LHCN-M2 (cell line): ENCODE measurements at regions not wholly inside any gene's neighbourhood (a gene's known extent, or its start where the extent isn't known, plus 50 kb on each side); places are given as distances from the start of the nearest gene placed in this dataset.
A peak's percentile ranks its signal among the peaks of the same experiment; 100 is the strongest.
"Not testable (repeated sequence)": the region's sequence is repeated elsewhere in the genome, so short reads cannot be mapped to it uniquely, and the experiment has no call there.

Experiments used
- DNase-seq: peaks from one replicate; pipeline ENCODE4 v3.0.0-alpha.2; 2012; ENCODE audit warnings: low read depth

DNA sequence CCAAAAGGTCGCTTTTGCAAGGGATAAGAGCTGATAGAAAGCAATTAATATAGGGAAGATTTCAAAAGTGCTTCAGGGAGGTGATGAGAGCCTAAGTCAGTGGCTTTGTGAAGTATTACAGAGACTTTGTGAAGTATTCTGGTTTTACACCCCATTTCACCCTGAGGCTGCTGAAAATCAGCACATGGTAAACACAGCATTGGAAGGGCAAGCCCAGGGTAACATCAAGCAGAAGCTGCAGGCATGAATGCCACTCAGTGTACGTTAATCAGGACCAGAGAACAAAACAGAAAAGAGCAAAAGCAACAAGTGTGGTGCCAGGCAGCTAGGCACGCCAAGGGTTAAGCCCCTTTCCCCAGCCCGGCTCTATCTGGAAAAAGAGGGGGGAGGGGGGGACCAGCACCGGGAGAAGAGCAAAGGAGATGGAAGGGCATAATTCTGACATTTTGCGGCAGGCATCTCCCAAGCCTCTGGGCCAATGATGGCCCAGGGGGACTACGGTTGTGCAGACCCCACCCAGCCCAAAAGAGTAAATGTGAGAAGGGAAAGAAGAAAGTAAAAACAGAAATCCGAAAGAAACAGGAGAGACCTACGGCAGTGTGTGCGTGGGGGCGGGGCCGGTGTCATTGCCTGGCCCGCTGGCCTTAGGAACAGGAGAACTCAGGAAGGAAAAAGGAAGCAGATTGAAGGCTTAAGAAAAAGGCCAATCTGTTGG lies 58.9 kb downstream of the DHRS2 start:
- no peak for DNase-seq

DNA sequence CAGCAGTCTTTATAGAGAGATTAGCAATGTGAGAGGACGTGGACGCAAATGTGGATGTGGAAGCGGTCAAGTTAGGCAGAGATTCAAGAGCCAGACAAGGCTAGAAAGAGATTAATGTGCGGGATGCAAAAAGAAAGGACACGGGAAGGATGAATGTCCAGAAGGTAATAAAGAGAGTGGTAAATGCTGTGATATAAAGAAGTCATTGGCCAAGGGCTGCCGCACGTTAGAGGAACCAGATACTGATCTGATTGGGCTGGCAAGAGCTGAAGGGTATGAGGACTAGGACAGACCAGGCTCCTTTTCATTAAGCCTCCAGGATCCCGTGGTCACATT lies 59.5 kb downstream of the DHRS2 start:
- DNase-seq, result no peak

DNA sequence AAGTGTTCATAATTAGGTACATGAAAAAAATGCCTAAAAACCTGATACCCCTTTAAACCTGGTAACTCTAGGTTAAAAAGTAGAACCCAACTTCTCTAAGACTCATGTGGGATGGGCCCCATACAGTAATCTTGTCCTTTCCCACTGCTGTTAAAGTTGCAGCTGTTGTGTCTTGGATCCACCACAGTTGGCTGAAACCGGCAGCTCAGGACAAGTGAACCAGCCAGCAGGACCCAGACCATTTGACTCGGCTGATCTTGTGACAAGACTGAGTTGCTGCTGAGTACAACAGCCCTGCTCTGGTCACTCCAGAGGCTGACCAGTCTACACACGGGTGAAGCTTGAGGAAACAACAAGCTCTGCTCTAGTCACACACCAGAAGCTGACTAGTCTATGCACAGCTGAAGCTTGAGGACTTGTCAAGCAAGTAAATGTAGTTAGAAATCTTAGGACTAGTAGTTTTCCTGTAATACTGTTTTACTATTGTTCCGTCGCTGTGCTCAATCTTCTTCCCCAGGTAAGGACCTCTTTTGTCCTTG lies 60.6 kb downstream of the DHRS2 start:
- peak; percentile 31 for DNase-seq

DNA sequence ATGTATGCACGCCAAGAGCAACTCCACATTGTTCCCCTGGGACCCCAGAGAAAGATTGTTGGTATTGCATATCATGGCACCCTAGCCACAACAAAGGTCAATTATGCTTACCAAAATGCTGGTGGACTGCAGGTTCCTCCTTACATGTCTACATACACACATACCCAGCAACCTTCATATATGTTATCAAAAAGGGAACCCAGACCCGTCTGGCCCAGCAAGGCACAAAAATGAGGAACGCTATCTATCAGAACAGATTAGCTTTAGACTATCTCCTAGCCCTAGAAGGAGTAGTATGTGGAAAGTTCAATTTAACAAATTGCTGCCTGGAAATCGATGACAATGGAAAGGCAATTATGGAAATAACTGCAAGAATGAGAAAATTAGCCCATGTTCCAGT lies 61.5 kb downstream of the DHRS2 start:
- no peak for DNase-seq

DNA sequence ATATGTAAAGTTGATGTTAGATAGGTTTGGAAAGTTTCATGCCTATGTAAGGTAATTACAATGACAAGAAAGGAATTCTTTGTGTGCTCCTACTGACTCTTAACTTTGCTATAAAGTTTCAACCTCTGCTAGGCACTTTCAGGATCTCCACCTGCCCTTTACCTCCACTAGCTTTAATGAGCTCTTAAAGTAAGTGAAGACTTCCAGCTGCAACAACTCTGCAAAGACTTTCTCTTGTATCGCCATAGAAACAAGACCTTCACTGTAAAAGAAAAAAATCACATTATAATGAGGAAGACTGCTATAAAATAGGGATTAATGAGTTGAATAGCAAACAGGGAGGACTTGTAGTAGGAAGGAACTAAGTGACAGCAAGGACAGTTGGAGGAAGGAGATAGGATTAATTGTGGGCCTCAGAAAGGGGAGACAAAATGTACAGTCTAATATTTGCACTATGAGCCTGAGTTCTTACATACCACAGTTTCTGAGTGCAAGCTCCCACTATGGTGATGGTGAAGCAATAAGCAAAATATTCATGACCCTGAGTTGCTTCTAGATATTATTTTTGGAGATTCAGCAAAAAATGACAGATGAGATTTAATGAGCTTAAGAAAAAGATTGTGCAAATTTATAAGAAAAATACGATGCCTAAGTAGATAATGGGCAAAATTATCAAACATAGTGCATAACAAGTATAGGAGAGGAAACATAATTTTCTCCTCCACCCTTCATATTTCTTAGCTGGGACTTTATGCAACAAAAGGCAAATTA lies 66.7 kb downstream of the DHRS2 start:
- DNase-seq, result no peak

DNA sequence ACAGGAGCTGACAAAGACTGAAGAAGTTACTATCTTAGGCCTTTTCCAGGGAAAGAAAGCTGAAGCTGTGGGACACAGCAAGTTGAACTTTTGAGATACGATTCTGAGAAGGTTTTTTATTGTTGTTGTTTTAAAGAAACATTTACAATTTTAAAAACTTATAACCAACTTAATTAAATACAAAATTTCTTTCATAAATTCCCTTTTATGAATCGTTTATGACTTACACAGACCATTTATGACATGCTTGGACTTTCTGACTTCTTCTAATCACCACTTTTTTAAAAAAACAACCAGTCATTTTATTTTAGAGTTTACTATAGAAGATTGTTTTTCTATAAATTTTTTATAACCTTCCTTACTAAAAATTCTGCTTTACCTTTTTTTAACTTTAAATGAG lies 68.7 kb downstream of the DHRS2 start:
- DNase-seq, result peak; percentile 43

DNA sequence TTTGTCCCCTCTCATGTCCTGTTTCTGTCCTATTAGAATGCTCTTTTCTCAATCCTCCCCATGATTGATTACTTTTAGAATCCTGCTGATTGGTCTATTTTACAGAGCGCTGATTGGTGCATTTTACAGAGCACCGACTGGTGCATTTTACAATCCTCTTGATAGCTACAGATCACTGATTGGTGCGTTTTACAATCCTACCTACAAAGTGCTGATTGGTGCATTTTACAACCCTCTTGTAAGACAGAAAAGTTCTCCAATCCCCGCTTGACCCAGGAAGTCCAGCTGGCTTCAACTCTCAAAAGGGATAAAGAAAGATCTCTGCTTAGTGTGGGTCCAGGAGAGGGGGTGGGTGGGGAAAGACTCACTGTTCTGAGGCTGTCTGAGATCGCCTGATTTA lies 71.3 kb downstream of the DHRS2 start:
- DNase-seq, result no peak

DNA sequence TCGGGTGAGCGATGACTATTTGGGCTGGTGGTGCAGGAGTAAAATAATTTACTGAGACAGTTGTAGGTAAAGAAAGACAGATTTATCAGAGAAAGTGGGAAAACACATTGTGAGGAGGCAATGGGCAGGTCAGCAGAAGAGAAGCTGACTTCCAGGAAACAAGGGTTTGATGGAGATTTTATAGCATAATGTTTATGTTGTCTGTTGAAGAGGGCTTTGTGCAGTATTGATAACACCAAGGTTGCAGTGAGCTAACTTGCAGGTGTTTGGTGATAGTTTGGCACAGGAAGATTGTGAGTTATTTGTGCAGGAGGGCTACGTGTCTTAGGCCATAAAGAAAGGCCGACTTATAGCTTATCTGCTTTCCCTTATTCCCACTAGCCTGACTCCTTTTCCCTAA lies 72.2 kb downstream of the DHRS2 start:
- DNase-seq, result no peak

DNA sequence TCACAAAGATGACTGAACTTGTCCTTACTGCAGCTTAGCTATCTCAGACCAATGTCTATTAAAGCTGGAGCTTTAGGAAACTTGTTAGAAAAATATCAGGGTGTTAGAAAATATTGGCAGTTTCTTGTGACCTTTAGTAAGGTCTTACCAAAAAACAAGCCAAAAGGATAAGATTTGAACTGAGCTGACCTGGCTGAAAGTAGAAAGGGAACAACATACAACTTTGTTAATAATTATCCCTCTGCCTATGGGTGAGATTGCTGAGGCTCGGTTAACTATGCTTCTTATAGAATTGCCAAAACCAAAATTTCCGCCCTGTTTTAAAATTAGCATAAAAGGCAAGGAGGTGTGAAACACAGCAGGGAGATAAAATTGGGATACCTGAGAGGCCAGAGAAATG lies 73.8 kb downstream of the DHRS2 start:
- no peak for DNase-seq

DNA sequence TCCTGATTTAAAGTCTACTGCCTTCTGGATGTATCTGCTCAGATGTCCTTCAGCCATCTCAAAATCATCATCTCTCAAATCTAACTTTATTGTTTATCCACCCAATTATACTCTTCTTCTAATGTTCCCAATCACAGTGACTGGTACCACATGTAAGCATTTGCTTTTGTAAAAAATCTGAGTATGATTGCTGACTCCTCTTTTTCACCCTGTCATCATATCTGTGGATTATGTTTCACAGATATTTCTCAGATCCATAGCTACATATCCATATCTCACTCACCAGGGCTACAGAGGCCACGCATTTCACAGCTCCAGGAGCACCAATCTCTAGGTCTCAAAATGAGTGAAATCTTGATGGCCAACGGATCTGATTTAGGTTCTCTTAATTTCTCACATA lies 76.1 kb downstream of the DHRS2 start:
- no peak for DNase-seq

DNA sequence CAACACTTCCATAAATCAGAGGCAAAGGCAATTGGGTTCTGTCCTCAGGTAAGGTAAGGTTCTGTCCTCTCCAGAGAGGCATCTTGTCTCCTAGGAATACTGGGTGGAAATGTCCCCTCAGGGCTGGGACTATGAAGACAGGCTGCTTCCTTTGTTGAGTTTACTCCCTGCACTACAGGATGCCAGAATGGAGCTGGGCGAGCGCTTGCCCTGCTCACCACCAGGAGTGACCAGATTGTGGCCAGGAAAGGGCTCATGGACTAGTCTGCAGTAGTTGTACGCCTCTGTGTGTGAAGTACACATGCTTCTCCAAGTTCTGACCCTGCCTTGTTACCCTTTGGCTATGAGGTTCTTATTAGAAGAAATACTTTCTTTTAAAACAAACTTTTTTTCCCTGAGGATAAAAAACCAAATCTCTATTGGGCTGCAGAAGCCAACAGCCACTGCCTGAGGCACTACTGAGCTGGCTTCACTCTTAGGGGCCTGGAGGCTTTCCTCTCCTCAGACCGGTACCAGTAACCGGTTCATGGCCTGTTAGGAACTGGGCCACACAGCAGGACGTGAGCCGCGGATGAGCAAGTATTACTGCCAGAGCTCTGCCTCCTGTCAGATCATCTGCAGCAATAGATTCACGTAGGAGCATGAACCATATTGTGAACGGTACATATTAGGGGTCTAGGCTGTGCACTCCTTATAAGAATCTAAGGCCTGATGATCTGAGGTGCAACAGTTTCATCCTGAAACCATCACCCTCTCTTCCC lies 83.2 kb downstream of the DHRS2 start:
- DNase-seq, result no peak

DNA sequence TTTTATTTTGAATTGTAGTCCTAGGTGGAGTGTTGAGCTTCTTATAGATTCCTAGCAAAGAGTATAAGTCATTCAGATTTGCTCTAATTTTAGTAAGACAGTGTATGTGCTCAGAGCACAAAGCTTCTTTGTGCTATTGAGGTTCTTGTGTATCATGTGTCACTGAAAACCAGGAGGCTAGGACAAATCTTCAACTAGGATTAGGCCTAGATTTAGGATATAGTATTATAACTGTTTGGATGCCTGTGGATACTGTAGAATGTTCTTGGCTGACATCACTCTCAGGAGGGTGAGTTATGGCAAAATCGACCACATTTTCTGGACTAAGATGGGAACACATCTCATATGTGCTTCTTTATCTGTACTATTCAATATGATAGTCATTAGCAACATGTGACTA lies 86.5 kb downstream of the DHRS2 start:
- DNase-seq, result no peak

DNA sequence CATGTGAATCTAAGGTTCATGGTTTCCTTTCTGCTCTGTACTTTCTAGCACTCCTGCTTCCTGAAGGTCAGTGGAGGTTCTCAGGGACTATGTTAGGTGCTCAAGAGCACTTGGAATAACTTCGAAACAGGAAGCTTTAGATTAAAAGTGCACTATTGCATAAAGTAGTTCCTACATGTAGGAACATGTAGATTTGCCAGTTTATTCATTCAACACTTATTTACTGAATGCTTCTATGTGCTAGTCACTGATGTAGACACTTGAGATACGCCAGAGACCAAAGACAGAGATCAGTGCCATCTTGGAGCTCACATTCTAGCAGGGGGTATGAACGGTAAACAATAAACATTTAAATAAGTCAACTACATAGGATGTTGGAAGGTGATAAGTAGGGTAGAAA lies 87.7 kb downstream of the DHRS2 start:
- DNase-seq, result no peak

DNA sequence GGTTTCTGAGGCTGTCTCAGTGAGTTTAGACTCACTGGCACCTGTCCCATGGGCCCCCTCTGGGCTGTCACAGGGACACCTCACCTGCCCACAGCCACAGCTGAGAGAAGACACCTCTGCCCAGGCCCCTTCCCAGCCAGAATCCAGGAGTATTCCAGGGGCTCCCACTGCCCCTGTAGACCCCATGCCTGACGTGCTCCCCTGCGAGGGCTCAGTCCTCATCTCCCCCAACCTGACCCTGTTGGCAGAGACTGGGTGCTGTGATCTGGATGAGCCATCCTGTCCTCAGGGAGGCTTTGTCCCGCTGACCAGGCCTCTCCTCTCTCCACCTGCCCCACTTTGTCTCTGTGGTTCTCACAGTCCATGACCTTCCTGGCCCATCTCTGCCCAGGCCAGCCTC lies 89.4 kb downstream of the DHRS2 start:
- no peak for DNase-seq

DNA sequence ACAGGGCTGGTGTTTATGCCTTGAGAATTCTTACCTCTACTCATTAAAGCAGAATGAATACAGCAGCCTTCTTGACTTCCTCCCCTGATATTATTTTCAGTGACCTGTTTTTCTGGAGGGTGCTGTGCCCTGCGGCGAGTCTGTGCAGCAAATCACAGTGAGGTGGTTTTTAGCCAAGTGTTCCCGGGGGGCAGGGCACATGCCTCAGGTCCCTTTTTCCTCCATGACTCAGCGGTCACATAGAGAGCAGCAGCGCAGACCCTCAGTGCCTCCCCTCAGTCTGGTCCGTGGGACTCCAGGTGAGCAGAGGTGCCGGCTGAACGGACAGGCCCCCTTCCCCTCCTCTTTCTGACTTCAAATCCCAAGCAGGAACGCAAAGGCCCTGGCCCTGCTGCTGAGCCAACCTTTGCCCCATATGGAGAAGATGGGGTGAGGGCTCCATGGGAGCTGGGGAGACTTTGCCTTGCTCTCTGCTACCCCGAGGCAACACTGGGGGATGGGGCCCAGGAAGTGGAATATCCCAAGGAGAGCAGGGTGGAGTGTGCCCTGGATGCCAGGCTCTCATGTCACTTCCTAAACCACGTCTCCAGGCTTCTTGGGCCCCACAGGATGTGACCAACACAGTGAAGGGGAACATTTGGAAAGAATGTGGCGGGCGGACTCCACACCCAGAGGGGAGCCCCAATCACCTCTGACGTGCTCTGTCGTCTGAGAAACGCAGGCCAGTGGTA lies 90.0 kb downstream of the DHRS2 start:
- peak; percentile 11 for DNase-seq

DNA sequence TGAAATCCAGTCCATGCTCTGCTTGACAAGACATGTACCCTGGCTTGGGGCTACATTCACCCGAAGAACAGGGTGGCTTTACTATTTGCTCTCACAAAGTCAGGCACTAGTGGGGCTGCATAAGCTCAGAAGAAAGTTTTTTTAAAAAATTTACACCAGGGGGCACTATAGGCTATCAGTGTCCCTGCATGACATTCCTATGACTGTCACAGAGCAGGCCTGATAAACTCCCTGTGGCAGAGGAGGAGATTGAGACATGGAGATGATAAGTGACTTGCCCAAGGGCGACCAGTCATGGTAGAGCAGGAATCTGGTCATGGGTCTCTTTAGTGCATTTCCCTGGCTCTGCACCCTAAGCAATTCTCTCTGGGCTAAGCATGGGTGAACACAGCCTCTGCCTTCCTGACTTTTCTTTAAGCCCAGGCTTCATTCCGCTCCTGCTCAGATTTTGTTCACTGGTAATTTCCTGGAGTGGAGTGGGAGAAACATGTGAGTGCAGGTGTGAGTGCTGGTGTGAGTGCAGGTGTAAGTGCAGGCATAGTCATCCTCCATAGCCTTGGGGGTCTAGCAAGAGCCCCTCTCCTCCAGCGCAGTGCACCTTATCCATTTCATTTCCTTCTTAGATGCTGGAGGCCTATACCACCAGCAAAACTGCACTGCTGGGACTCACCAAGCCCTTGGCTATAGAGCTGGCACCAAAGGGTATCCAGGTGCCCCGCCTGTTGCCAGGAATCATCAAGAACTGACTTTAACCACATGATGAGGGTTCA lies 91.6 kb downstream of the DHRS2 start:
- DNase-seq, result peak; percentile 66

DNA sequence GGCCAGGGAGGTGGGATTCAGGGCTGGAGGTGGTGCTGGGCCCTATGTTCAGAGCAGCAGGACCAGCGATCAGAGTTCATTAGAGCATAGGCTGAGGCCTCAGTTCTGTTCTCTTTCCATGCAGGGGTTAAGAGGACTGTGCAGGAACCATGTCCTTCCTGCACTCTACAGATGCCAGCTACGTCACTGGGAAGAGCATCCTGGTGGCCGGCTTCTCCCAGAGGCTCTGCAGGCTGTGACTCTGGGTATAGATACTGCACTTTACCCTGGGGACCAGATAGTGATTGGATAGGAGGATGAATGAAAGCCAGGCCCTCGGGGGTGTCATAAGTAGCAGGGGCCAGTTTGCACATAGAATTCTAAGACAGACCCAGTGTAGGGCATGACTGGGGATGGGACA lies 92.6 kb downstream of the DHRS2 start:
- no peak for DNase-seq

DNA sequence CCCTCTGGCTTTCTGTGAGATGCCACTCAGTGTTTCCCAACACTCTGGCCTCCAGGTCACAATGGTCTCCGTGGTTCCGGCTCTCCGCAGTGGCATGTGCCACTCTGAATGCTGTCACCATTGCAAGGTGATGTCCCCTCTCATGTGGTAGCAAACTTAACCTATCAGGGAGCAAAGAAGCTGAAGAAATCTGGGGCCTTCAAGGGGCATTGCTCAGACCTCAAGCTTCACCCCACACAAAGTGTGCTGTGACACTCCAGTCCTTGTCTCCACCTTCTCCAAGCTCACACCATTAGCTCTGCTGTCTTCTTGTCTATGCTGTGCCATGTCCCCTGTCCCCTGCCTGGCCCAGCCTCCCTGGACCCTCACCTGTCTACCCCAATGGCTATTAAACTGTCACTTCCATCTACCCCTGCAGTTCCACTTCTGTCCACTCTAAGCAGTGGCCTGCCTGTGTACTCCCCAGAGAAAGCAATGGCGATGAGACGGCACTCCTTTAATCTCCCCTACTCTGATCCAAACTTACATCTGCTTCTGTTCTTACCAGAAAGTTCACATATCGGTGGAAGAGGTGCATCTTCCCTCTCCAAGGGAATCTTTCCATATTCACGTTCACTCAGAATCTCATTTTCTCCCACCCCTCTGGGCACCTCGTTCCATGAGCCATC lies 93.7 kb downstream of the DHRS2 start:
- no peak for DNase-seq

DNA sequence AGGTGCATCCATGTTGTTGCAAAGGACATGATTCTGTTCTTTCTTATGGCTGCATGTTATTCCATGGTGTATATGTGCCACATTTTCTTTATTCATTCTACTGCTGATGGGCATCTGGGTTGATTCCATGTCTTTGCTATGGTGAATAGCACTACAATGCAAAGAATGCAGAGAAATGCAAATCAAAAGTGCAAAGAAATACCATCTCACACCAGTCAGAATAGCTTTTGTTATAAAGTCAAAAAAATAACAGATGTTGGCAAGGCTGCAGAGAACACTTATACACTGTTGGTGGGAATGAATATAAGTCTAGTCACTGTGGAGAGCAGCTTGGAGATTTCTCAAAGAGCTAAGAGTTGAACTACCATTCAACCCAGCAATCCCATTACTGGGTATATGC lies 99.2 kb downstream of the DHRS2 start:
- DNase-seq, result no peak

DNA sequence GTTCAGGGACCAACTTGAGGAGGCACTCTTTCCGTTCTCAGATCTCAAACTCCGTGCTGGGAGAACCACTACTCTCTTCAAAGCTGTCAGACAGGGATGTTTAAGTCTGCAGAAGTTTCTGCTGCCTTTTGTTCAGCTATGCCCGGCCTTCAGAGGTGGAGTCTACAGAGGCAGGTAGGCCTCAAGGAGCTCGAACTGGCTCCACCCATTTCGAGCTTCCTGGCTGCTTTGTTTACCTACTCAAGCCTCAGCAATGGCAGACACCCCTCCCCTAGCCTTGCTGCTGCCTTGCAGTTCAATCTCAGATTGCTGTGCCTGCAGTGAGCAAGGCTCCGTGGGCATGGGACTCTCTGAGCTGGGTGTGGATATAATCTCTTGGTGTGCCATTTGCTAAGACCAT lies 108.2 kb downstream of the DHRS2 start:
- not testable (repeated sequence) for DNase-seq

DNA sequence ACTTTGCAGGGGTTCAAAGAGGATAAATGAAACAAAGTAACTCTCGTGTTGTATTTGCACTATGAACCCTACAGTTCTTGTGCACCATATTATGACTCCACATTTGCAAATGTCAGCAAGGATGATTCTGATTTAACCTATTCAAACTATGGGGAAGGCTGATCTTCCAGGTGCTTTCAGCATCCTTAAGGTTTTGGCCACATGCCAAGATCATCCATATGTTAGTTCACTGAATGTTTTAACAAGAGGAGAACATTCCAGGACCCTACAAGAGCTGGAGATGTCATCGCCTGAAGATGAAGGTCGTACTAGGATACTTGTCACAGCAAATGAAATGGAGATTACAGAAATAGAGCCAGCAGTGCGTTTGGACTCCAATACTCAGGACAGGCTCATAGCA lies 114.2 kb downstream of the DHRS2 start:
- no peak for DNase-seq
